ENCODE measurements at regions not wholly inside any gene's neighbourhood (a gene's known extent, or its start where the extent isn't known, plus 50 kb on each side); places are given as distances from the start of the nearest gene placed in this dataset.
"Not testable (repeated sequence)": the region's sequence is repeated elsewhere in the genome, so short reads cannot be mapped to it uniquely, and the experiment has no call there.

GRCh38 chr9:18036422-18037187 lies 437.3 kb upstream of the ADAMTSL1 start:
- no peak for DNase-seq

DNA sequence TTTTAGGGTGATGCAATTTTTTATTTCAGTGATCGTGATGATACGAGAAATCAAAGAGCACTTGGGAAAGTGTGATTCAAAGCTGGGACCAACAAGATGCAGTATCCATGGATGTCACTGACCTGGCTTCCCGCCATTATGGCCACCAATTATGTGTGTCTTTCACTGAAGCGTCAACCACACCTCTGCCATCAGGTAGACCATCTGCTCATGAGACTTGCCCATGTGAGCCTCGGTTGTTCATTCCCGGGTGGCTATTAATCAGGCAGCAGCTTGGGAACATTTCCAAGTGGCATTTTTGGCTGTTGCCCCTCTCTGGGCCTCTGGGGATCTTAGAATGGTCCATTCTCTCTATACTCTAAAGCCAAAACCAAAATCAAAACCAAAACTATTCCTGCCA lies 436.0 kb upstream of the ADAMTSL1 start:
- no peak for DNase-seq

GRCh38 chr9:18040327-18040726 lies 433.6 kb upstream of the ADAMTSL1 start:
- no peak for DNase-seq

GRCh38 chr9:18043978-18044377 lies 430.0 kb upstream of the ADAMTSL1 start:
- no peak for DNase-seq

- no peak for DNase-seq
These were observed 428.6 kb upstream of the ADAMTSL1 start for GRCh38 chr9:18045326-18045725.

GRCh38 chr9:18046068-18046467 lies 427.9 kb upstream of the ADAMTSL1 start:
- DNase-seq, result no peak

DNA sequence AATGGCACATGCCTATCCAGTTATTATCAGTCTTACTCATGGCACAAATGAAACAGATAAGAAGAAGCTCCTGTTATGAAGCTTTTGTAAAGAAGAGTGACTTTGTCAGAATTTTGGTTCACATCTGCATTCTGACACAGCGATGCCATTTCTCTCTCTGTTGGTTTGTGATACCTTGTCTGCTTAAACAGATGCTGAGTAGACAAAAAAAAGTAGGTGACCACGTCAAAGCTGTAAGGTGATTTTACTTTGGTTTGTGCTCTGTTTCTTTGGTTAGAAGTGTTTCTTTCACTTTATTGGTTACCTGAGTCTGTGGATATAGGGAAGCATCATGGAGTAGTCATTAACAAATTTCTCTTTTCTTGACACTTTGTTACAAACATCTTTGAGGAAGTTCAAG lies 422.3 kb upstream of the ADAMTSL1 start:
- no peak for DNase-seq

- no peak for DNase-seq
These were observed 421.9 kb upstream of the ADAMTSL1 start for GRCh38 chr9:18052060-18052459.

DNA sequence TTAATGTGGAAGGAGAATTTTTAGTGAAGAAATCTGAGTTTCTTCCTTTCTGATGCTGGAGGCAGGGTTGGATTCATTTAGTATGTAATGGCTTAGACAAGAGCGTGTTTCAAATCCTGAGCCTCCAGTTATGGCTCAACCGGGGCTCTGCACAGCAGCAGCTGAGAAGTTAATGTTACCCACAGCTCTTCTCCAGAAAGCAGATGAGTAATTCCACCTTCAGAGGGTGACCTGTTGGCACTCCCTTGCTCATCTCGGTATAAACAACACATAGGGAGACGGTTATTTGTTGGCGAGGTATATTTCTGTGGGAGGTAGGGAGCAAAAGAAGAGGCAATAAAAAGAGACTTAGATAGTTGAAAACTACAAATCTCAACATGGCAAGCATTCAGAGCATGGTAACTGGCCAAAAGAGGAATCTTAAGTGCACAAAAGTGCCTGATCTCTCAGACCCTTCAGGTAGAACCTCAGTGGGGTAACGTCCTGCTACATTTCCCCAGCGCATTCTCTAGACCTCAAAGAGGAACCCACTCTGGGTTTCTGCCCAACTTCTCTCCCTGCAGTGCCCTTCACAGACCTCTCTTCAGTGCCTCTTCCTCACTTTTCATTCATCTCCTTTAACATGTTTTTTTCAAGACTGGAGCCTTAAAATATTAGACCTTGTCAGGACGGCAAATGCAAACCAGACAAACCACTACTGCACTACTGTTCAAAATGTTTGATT lies 417.5 kb upstream of the ADAMTSL1 start:
- no peak for DNase-seq

- DNase-seq, result no peak
These were observed 417.0 kb upstream of the ADAMTSL1 start for GRCh38 chr9:18056993-18057369.

DNA sequence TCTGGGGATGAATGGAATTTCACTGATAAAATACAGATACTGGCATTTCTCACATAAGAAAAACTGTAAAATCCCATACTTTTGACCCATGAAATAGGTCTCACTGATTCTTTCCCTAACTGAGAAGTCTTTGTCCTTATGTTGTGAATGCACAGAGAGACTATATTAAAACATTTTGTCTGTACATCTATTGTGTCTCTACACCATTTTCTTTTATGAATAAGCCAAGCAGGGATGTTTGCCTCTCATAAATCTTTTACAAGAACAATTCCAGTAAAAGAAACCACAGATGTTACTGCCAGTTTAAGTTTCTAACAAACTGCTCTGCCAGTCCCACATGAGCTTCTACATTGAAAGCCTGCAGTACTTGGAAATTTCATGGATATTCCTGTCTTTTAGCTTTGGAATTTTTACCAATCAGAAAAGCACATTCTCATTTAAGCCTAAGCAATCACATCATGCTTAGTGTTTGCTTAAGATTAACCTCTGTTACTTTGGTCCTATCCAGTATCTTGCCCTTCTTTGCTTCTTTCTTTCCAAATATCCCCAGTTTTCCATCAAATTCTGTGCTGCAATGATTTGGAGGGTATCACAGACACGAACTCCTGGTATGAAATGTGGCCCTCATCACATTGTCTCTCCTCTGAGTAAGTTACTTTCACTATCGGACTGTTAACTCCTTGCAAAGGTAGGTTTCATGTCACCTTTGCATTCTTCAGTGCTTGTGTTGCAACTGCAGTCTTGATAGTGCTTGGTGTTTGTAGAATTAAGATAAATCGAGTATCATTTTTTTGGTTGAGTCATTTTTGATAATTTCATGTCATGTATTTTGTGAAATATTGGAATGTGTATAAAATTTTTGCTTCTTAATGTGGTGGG lies 415.1 kb upstream of the ADAMTSL1 start:
- DNase-seq, result no peak

DNA sequence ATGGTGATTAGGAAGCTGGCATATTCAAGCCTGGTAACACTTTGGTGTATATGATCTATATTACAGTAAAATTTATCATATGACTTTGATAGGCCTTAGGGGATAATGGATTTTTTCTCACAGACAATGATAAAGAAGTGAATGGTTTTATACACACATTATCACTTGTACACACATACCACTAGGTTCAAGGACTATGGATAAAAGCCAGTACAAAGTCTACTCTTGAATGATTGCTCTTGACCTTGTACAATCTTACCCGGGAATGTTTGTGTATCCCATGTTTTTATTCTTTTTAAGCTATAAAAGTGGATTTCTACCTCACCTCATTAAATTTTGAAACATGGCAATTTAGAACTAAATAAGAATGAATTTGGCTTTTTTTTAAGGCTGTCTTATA lies 414.5 kb upstream of the ADAMTSL1 start:
- DNase-seq, result no peak

- DNase-seq, result no peak
These were observed 413.6 kb upstream of the ADAMTSL1 start for GRCh38 chr9:18060269-18060934.

DNA sequence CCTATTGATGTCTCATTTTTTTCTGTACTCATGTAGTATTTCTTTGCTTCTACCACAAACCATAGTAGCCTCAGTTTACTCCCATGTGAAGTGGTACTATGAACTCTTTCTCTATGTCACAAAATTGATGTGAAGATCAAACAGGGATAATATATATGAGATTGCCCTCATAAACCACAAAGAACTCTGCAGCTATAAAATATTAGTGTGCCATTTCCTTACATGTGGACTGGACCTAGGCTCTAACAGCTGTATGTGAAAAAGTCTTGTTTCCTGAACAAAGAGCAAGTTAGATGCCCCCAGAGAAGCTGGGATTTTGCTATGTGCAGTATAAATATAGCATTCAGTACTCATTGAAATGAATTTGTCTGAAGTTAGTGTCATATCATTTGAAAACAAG lies 412.6 kb upstream of the ADAMTSL1 start:
- DNase-seq, result no peak

DNA sequence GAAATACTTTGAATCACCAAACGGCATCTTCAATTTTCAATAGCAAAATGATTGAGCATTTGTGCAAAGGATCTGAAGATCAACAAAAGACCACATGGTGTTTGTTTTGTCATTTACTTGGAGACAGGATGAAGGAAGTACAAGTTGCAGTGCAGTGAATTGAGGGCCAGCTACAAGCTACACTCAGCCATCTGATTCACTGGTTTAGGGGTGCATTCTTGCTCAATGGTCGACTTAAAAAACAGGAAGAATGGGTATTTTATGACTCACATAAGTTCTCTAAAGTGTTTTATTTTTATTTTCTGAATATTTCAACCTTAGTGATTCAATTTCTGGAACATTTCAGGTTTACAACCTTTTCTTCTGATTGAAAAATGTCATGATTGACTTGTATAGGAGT lies 412.1 kb upstream of the ADAMTSL1 start:
- no peak for DNase-seq

DNA sequence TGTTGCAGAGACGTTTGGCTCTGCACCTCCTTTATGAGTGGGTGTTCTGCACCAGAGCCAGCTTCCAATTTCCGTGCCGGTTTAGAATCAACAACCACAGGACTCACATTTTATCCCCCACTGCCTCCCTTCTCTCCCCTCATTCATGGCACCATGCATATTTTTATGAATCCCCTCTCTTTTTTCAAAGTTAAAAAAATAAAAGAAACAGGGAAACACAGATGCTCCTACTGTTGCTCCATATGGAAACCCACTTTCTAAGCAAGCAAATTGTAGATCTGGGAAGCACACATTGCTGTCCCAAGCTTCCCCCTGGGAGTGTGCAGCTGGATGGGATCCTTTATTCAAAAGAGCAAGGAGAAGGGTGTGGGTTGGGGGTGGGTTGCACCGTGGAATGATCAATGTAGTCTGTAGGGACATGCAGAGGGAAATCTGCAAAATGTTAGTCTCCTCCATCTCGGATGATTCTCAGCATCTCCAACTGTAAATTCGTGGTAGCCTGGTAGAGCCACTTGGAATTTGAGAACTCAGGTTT lies 410.0 kb upstream of the ADAMTSL1 start:
- DNase-seq, result no peak

DNA sequence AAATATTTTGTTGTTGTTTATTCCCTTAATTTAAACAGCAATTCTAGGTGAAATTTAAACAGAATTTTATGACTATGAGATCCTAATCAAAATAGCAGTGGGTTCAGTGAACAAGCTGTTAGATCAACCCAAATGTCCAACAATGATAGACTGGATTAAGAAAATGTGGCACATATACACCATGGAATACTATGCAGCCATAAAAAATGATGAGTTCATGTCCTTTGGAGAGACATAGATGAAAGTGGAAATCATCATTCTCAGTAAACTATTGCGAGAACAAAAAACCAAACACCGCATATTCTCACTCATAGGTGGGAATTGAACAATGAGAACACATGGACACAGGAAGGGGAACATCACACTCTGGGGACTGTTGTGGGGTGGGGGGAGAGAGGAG lies 407.3 kb upstream of the ADAMTSL1 start:
- not testable (repeated sequence) for DNase-seq

- DNase-seq, result no peak
These were observed 406.3 kb upstream of the ADAMTSL1 start for GRCh38 chr9:18067548-18068120.

DNA sequence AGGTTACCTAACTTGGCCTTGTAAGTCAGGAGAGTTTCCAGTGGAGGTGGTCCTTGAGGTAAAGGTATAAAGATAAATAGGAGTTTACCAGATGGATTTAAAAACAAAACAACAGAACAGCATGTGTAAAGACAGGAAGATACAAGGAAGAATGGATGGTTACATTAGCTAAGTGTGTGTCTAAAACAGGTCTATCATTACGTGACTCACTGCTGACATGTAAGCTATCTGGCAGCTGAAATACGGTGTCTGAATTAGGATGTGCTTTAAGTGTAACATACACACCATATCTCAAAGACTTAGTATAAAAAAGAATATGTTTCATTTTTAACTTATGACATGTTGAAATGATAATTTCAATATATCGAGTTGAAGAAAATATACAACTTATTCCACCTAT lies 405.1 kb upstream of the ADAMTSL1 start:
- no peak for DNase-seq

GRCh38 chr9:18071651-18072060 lies 402.3 kb upstream of the ADAMTSL1 start:
- DNase-seq, result no peak

GRCh38 chr9:18073002-18073401 lies 401.0 kb upstream of the ADAMTSL1 start:
- no peak for DNase-seq

- no peak for DNase-seq
These were observed 399.9 kb upstream of the ADAMTSL1 start for GRCh38 chr9:18074041-18074440.
